ENCODE measurements at regions not wholly inside any gene's neighbourhood (a gene's known extent, or its start where the extent isn't known, plus 50 kb on each side); places are given as distances from the start of the nearest gene placed in this dataset.

DNA sequence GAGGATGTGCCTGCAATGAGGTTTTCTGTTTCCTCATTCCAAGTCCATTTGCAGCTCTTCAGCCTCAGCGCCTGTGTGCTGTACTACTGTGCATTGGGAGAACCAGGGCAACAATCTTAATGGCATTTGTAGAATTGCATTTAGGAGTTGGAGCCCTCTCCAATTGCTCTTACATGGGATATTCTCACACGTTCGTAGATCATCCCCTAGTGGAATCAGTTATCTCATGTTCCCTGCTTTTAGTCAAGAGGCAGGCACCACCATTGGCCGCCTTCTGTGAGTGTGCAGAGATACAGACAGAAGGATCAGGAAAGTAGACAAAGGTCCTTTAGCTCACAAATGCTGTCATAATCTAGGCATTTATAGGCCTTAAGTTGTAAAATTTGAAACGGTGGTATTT, 84.2 kb upstream of the RGS17 start:
- TF ChIP-seq SIN3A (IDR thresholded peaks at IDR 0.05; ENCODE audit: borderline replicate concordance, insufficient read depth, low read length) (no peak), REST (IDR thresholded peaks at IDR 0.05; ENCODE audit: insufficient read depth in 1 of 2, low read depth in 2 of 2, low read length in 2 of 2) (no peak), FOXP2 (optimal IDR thresholded peaks at IDR 0.05; ENCODE audit: borderline replicate concordance, extremely low read depth, extremely low read length, insufficient read depth) (no peak), POLR2AphosphoS5 (IDR thresholded peaks at IDR 0.05; ENCODE audit: low read depth, low read length) (no peak), TAF1 (IDR thresholded peaks at IDR 0.05; ENCODE audit: borderline replicate concordance, insufficient read depth, low read length) (no peak)

- no peak for TF ChIP-seq POLR2AphosphoS5 (IDR thresholded peaks at IDR 0.05; ENCODE audit: low read depth, low read length)
- no peak for TF ChIP-seq SIN3A (IDR thresholded peaks at IDR 0.05; ENCODE audit: borderline replicate concordance, insufficient read depth, low read length)
- TF ChIP-seq TAF1 (IDR thresholded peaks at IDR 0.05; ENCODE audit: borderline replicate concordance, insufficient read depth, low read length): no peak
- no peak for TF ChIP-seq FOXP2 (optimal IDR thresholded peaks at IDR 0.05; ENCODE audit: borderline replicate concordance, extremely low read depth, extremely low read length, insufficient read depth)
- no peak for TF ChIP-seq REST (IDR thresholded peaks at IDR 0.05; ENCODE audit: insufficient read depth in 1 of 2, low read depth in 2 of 2, low read length in 2 of 2)
These were observed 83.4 kb upstream of the RGS17 start for GRCh38 chr6:153214436-153214835.

DNA sequence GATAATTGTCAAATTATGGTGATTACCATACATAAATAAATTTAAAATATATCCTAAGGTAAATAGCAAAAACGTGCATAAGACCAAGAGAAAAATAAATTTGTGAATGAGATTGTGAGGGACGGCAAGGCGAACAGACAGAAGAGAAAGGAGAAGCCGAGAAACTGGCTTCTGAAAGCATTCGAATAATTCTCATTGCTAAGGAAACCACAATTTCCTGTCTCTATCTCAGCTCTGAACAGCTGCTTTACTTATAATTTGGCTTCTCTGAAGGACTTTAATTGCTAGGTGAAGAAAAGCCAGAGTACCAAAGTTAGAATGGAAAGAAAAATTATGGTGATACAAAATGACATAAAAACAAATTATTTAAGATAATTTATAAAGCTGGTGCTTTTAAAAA, 79.0 kb upstream of the RGS17 start:
- TF ChIP-seq REST (IDR thresholded peaks at IDR 0.05; ENCODE audit: insufficient read depth in 1 of 2, low read depth in 2 of 2, low read length in 2 of 2) (no peak), POLR2AphosphoS5 (IDR thresholded peaks at IDR 0.05; ENCODE audit: low read depth, low read length) (no peak), FOXP2 (optimal IDR thresholded peaks at IDR 0.05; ENCODE audit: borderline replicate concordance, extremely low read depth, extremely low read length, insufficient read depth) (no peak), TAF1 (IDR thresholded peaks at IDR 0.05; ENCODE audit: borderline replicate concordance, insufficient read depth, low read length) (no peak), SIN3A (IDR thresholded peaks at IDR 0.05; ENCODE audit: borderline replicate concordance, insufficient read depth, low read length) (no peak)

DNA sequence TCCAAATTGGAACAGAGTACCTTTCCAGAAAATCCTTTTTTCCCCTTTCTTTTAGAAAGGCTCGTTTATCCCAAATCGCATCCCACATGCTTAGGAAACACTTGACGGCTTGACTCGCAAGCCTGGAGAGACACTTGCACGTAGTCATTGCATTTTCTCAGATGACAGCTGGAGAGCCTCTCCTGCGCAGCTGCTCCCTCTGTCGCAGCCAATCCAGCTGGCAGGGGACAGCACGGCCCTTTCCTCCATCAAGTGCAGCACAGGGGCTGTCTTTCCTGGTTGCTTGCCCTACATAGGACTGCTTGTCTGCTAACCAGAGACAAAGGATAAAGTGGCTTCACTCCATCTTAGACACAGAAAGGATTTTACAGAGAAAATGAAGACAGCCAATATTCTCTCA, 77.6 kb upstream of the RGS17 start:
- no peak for TF ChIP-seq POLR2AphosphoS5 (IDR thresholded peaks at IDR 0.05; ENCODE audit: low read depth, low read length)
- no peak for TF ChIP-seq TAF1 (IDR thresholded peaks at IDR 0.05; ENCODE audit: borderline replicate concordance, insufficient read depth, low read length)
- no peak for TF ChIP-seq REST (IDR thresholded peaks at IDR 0.05; ENCODE audit: insufficient read depth in 1 of 2, low read depth in 2 of 2, low read length in 2 of 2)
- no peak for TF ChIP-seq SIN3A (IDR thresholded peaks at IDR 0.05; ENCODE audit: borderline replicate concordance, insufficient read depth, low read length)
- no peak for TF ChIP-seq FOXP2 (optimal IDR thresholded peaks at IDR 0.05; ENCODE audit: borderline replicate concordance, extremely low read depth, extremely low read length, insufficient read depth)

DNA sequence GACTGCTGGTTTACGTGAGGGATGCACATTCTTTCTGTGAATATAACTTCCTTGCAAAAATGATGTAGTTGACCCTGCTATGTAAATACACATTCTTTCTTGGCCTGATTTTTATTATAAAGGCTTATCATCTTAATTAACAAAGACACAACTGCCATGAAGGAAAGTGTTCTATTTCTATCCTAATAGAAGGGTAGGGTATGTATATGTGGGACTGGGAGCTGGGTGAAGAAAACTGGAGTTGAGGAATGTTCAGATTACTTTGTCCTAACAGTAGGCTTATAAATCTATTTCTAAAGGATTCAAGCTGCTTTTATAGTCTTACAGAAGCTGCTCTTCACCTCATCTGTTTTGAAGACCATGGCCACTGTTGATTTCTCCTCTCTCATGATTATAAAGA, 76.5 kb upstream of the RGS17 start:
- TF ChIP-seq REST (IDR thresholded peaks at IDR 0.05; ENCODE audit: insufficient read depth in 1 of 2, low read depth in 2 of 2, low read length in 2 of 2) (no peak), TAF1 (IDR thresholded peaks at IDR 0.05; ENCODE audit: borderline replicate concordance, insufficient read depth, low read length) (no peak)

All from PFSK-1 (cell line).